ENCODE measurements at regions not wholly inside any gene's neighbourhood (a gene's known extent, or its start where the extent isn't known, plus 50 kb on each side); places are given as distances from the start of the nearest gene placed in this dataset.

- H2AFZ ChIP-seq (ENCODE audit: low read length), result no peak overlapping the region
- TF ChIP-seq EZH2 (IDR thresholded peaks at IDR 0.05; ENCODE audit: borderline replicate concordance, low read length) (no peak), CTCF (IDR thresholded peaks at IDR 0.05; ENCODE audit: low read length) (no peak)
- no peaks in the 10 kb centered on the region for H3K27me3 ChIP-seq (ENCODE audit: insufficient read depth, low read length)
- no peaks in the 10 kb centered on the region for H3K9me2 ChIP-seq (ENCODE audit: low read depth, low read length)
- H3K9ac ChIP-seq (ENCODE audit: low read length), result no peak overlapping the region
- no peaks in the 10 kb centered on the region for H3K79me2 ChIP-seq (ENCODE audit: insufficient read depth, low read length)
- no peaks in the 10 kb centered on the region for H4K20me1 ChIP-seq (ENCODE audit: insufficient read depth, low read length)
- no peak overlapping the region for H3K4me3 ChIP-seq (ENCODE audit: low read depth, low read length, poor library complexity, severe bottlenecking)
- no peaks in the 10 kb centered on the region for H3F3A ChIP-seq (ENCODE audit: insufficient read depth, low read length)
- H3K4me2 ChIP-seq (ENCODE audit: low read length), result no peak overlapping the region
- no peaks in the 10 kb centered on the region for H3K9me3 ChIP-seq (ENCODE audit: low read length)
- no peaks in the 10 kb centered on the region for H3K36me3 ChIP-seq (ENCODE audit: insufficient read depth, low read length)
- no peaks in the 10 kb centered on the region for H3K4me1 ChIP-seq (ENCODE audit: insufficient read depth, low read length, severe bottlenecking)
- no peak overlapping the region for H3K27ac ChIP-seq (ENCODE audit: low read depth, low read length, poor library complexity, severe bottlenecking)
Measured at GRCh38 chr7:124113045-124113444, 80.2 kb upstream of the TMEM229A start.

GRCh38 chr7:124106575-124106974 lies 73.7 kb upstream of the TMEM229A start:
- no peak overlapping the region for H3K27ac ChIP-seq (ENCODE audit: low read depth, low read length, poor library complexity, severe bottlenecking)
- no peak overlapping the region for H3K9ac ChIP-seq (ENCODE audit: low read length)
- H3K4me2 ChIP-seq (ENCODE audit: low read length), result no peak overlapping the region
- no peak overlapping the region for H2AFZ ChIP-seq (ENCODE audit: low read length)
- H3K9me2 ChIP-seq (ENCODE audit: low read depth, low read length), result no peaks in the 10 kb centered on the region; the same call in 1 of the 2 replicates
- TF ChIP-seq EZH2 (IDR thresholded peaks at IDR 0.05; ENCODE audit: borderline replicate concordance, low read length), result no peak
- no peak for TF ChIP-seq CTCF (IDR thresholded peaks at IDR 0.05; ENCODE audit: low read length)
- no peaks in the 10 kb centered on the region for H3K36me3 ChIP-seq (ENCODE audit: insufficient read depth, low read length)
- no peaks in the 10 kb centered on the region for H3K27me3 ChIP-seq (ENCODE audit: insufficient read depth, low read length)
- H4K20me1 ChIP-seq (ENCODE audit: insufficient read depth, low read length), result no peaks in the 10 kb centered on the region
- no peaks in the 10 kb centered on the region for H3K9me3 ChIP-seq (ENCODE audit: low read length)
- H3F3A ChIP-seq (ENCODE audit: insufficient read depth, low read length), result no peaks in the 10 kb centered on the region
- H3K4me1 ChIP-seq (ENCODE audit: insufficient read depth, low read length, severe bottlenecking), result no peaks in the 10 kb centered on the region
- H3K4me3 ChIP-seq (ENCODE audit: low read depth, low read length, poor library complexity, severe bottlenecking), result no peak overlapping the region
- no peaks in the 10 kb centered on the region for H3K79me2 ChIP-seq (ENCODE audit: insufficient read depth, low read length)

- Histone ChIP-seq H3K27me3 (ENCODE audit: insufficient read depth, low read length) (no peaks in the 10 kb centered on the region), H4K20me1 (ENCODE audit: insufficient read depth, low read length) (no peaks in the 10 kb centered on the region), H3K9ac (ENCODE audit: low read length) (no peak overlapping the region), H3K36me3 (ENCODE audit: insufficient read depth, low read length) (no peaks in the 10 kb centered on the region), H3K9me3 (ENCODE audit: low read length) (no peaks in the 10 kb centered on the region), H3K79me2 (ENCODE audit: insufficient read depth, low read length) (no peaks in the 10 kb centered on the region), H3K27ac (ENCODE audit: low read depth, low read length, poor library complexity, severe bottlenecking) (no peak overlapping the region), H3K4me3 (ENCODE audit: low read depth, low read length, poor library complexity, severe bottlenecking) (no peak overlapping the region), H3K4me1 (ENCODE audit: insufficient read depth, low read length, severe bottlenecking) (no peaks in the 10 kb centered on the region), H3F3A (ENCODE audit: insufficient read depth, low read length) (no peaks in the 10 kb centered on the region), H3K9me2 (ENCODE audit: low read depth, low read length) (no peaks in the 10 kb centered on the region), H3K4me2 (ENCODE audit: low read length) (no peak overlapping the region), H2AFZ (ENCODE audit: low read length) (no peak overlapping the region)
- no peak for TF ChIP-seq EZH2 (IDR thresholded peaks at IDR 0.05; ENCODE audit: borderline replicate concordance, low read length)
- peak; percentile 91 for TF ChIP-seq CTCF (IDR thresholded peaks at IDR 0.05; ENCODE audit: low read length)
Measured at GRCh38 chr7:124101173-124101768, 68.4 kb upstream of the TMEM229A start.

All from OCI-LY1 (cell line).